GM12892 (cell line): ENCODE measurements at regions not wholly inside any gene's neighbourhood (a gene's known extent, or its start where the extent isn't known, plus 50 kb on each side); places are given as distances from the start of the nearest gene placed in this dataset.

ENCODE experiments used
- POLR2A ChIP-seq: IDR thresholded peaks from 2 replicates; pipeline ENCODE4 v1.6.1; 2011; ENCODE audit warnings: low read depth, low read length, control low read depth
- POLR2AphosphoS5 ChIP-seq: IDR thresholded peaks from 2 replicates; pipeline ENCODE4 v1.6.1; 2011; ENCODE audit warnings: low read depth, low read length, control low read depth

GRCh38 chr5:83001796-83002381 is 75.3 kb downstream of the TMEM167A start:
- TF ChIP-seq POLR2A (no peak), POLR2AphosphoS5 (no peak)
